ENCODE measurements at regions not wholly inside any gene's neighbourhood (a gene's known extent, or its start where the extent isn't known, plus 50 kb on each side); places are given as distances from the start of the nearest gene placed in this dataset.

GRCh38 chr5:20113931-20114330 lies 125.9 kb upstream of the CDH18 start:
- Histone ChIP-seq H3K27me3 (ENCODE audit: insufficient read depth, low read depth) (no peaks in the 10 kb centered on the region), H3K79me2 (ENCODE audit: insufficient read depth, low read depth) (no peaks in the 10 kb centered on the region), H3K36me3 (ENCODE audit: insufficient read depth) (no peaks in the 10 kb centered on the region), H3K4me3 (IDR thresholded peaks at IDR 0.05; ENCODE audit: insufficient read depth, low read depth, low read length) (no peak overlapping the region), H3K4me2 (no peak overlapping the region), H3K4me1 (ENCODE audit: low read depth, poor library complexity, severe bottlenecking) (no peaks in the 10 kb centered on the region), H3K9ac (no peak overlapping the region), H3K27ac (no peak overlapping the region), H2AFZ (ENCODE audit: low read depth) (no peak overlapping the region), H4K20me1 (ENCODE audit: insufficient read depth) (no peaks in the 10 kb centered on the region)
- TF ChIP-seq CTCF (conservative IDR thresholded peaks at IDR 0.05; ENCODE audit: low read depth, low read length) = no peak

GRCh38 chr5:20113031-20113715 lies 125.2 kb upstream of the CDH18 start:
- no peaks in the 10 kb centered on the region for H3K79me2 ChIP-seq (ENCODE audit: insufficient read depth, low read depth)
- no peak overlapping the region for H3K27ac ChIP-seq
- no peak overlapping the region for H2AFZ ChIP-seq (ENCODE audit: low read depth)
- H3K36me3 ChIP-seq (ENCODE audit: insufficient read depth) = no peaks in the 10 kb centered on the region
- H3K4me2 ChIP-seq = no peak overlapping the region
- H3K27me3 ChIP-seq (ENCODE audit: insufficient read depth, low read depth) = no peaks in the 10 kb centered on the region
- no peaks in the 10 kb centered on the region for H4K20me1 ChIP-seq (ENCODE audit: insufficient read depth)
- H3K4me3 ChIP-seq (IDR thresholded peaks at IDR 0.05; ENCODE audit: insufficient read depth, low read depth, low read length) = no peak overlapping the region
- H3K9ac ChIP-seq = no peak overlapping the region
- TF ChIP-seq CTCF (conservative IDR thresholded peaks at IDR 0.05; ENCODE audit: low read depth, low read length) = no peak
- H3K4me1 ChIP-seq (ENCODE audit: low read depth, poor library complexity, severe bottlenecking) = no peaks in the 10 kb centered on the region

- no peaks in the 10 kb centered on the region for H3K27me3 ChIP-seq (ENCODE audit: insufficient read depth, low read depth)
- no peaks in the 10 kb centered on the region for H3K36me3 ChIP-seq (ENCODE audit: insufficient read depth)
- no peak overlapping the region for H3K9ac ChIP-seq
- no peaks in the 10 kb centered on the region for H3K4me1 ChIP-seq (ENCODE audit: low read depth, poor library complexity, severe bottlenecking)
- no peaks in the 10 kb centered on the region for H3K79me2 ChIP-seq (ENCODE audit: insufficient read depth, low read depth)
- no peak overlapping the region for H3K4me2 ChIP-seq
- H3K4me3 ChIP-seq (IDR thresholded peaks at IDR 0.05; ENCODE audit: insufficient read depth, low read depth, low read length) = no peak overlapping the region
- no peak for TF ChIP-seq CTCF (conservative IDR thresholded peaks at IDR 0.05; ENCODE audit: low read depth, low read length)
- no peak overlapping the region for H2AFZ ChIP-seq (ENCODE audit: low read depth)
- no peaks in the 10 kb centered on the region for H4K20me1 ChIP-seq (ENCODE audit: insufficient read depth)
- H3K27ac ChIP-seq = no peak overlapping the region
Measured at GRCh38 chr5:20109326-20109725, 121.3 kb upstream of the CDH18 start.

- Histone ChIP-seq H3K4me2 (no peak overlapping the region), H3K27me3 (ENCODE audit: insufficient read depth, low read depth) (no peaks in the 10 kb centered on the region), H3K4me1 (ENCODE audit: low read depth, poor library complexity, severe bottlenecking) (no peaks in the 10 kb centered on the region), H3K27ac (no peak overlapping the region), H3K4me3 (IDR thresholded peaks at IDR 0.05; ENCODE audit: insufficient read depth, low read depth, low read length) (no peak overlapping the region), H4K20me1 (ENCODE audit: insufficient read depth) (no peaks in the 10 kb centered on the region), H3K9ac (no peak overlapping the region), H2AFZ (ENCODE audit: low read depth) (no peak overlapping the region), H3K79me2 (ENCODE audit: insufficient read depth, low read depth) (no peaks in the 10 kb centered on the region), H3K36me3 (ENCODE audit: insufficient read depth) (no peaks in the 10 kb centered on the region)
- TF ChIP-seq CTCF (conservative IDR thresholded peaks at IDR 0.05; ENCODE audit: low read depth, low read length) = no peak
Measured at GRCh38 chr5:20105915-20106314, 117.9 kb upstream of the CDH18 start.

Measured in KMS-11 (cell line).